Germinal center (tissue), 1 donor: ENCODE measurements at regions not wholly inside any gene's neighbourhood (a gene's known extent, or its start where the extent isn't known, plus 50 kb on each side); places are given as distances from the start of the nearest gene placed in this dataset.

Source experiments
- DNase-seq: peaks from one replicate; pipeline ENCODE4 v3.0.0; 2012; ENCODE audit warnings: mixed read lengths, low spot score

- no peak for DNase-seq
These were observed 271.5 kb upstream of the COL8A1 start for GRCh38 chr3:99366663-99367429.

- no peak for DNase-seq
These were observed 272.4 kb upstream of the COL8A1 start for GRCh38 chr3:99365979-99366378.

- no peak for DNase-seq
These were observed 273.0 kb upstream of the COL8A1 start for GRCh38 chr3:99365396-99365795.

GRCh38 chr3:99357131-99357530 is 281.3 kb upstream of the COL8A1 start:
- no peak for DNase-seq

GRCh38 chr3:99356696-99357095 is 281.7 kb upstream of the COL8A1 start:
- no peak for DNase-seq

DNA sequence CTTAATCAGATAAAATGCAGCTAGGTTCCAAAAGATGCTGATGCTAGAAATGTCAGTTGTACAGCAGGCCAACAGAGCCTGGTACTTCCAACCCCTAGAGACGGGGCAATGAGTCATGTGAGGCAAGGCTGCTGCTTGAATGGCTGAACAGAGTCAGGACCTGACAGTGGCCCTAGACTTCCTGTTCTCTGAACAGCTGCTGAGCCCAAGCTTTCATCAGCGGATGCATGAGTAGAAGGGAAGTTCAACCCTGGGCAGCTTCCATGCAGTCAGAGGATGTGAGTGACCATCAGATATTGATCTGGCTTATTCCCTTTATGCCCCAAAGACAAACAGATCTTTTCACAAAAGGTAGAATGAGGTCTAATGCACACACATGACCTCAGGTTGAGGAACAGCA is 282.9 kb upstream of the COL8A1 start:
- DNase-seq = no peak

DNA sequence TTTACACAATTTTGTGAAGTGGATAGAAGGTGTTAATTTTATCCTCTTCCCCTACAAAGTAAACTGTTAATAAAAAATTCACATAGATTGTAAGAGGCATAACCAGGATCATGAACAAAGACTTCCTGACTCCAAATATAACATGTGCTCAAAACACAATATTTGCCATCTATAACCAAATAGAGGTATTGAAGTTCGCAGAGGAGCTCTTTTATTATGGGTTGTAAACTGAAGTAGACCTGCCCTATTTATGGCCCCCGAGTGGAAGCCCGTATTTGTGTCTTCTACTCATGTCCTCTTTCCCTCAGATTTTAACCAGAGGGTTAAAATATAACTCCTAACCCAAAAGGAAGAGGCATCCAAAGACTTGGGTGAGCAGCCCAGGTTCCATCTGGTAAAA is 285.6 kb upstream of the COL8A1 start:
- DNase-seq = no peak

GRCh38 chr3:99351122-99351521 is 287.3 kb upstream of the COL8A1 start:
- DNase-seq = no peak

DNA sequence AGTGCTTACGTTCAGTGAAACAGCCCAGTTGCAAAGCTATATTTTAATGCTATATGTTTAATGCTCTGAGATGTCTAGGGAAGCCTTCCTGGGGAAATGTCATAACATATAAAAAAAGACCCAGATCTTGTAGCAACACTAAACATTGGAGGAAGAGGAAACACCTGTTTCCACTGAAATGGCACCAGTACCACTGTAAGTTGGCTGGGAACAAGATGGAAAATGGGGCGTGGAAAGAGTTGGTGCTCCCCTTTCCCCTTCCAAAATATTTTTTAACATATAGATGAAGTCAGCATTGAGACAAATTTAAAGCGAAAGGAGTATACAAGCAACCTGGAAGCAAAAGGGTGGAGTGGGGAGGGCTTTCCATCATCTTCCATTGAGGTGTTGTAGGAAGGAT is 289.9 kb upstream of the COL8A1 start:
- no peak for DNase-seq

- no peak for DNase-seq
These were observed 294.2 kb upstream of the COL8A1 start for GRCh38 chr3:99344216-99344615.

DNA sequence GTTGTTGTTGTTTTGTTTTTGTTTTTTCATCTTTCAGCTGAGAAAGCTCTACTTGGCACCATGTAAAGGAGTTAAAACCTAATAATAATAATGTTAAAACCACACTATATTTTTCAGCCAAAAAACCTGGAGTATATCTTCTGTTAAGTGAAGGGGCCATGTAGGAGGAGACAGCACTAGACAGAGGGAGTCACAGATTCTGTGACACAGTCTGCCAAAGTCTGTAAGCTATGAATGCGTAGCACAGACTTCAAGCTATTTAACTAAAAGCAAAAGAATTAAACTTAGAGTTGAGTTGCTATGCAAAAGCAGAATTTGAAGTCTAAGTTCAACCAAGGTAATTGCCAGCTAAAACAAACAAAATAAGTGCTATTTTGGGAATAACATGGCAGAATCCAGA is 296.0 kb upstream of the COL8A1 start:
- DNase-seq = no peak

DNA sequence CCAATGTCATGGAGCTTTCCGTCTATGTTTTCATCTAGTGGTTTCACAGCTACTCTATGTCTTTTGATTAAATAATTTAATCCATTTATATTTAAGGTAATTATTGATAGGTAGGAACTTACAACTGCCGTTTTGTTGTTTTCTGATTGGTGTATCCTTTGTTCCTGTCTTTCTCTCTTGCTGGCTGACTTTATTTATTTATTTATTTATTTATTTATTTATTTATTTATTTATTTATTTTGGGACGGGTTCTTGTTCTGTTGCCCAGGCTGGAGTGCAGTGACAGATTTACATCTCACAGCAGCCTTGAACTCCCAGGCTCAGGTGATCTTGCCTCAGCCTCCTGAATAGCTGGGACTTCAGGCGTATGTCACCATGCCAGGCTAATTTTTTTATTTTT is 299.2 kb upstream of the COL8A1 start:
- DNase-seq = no peak

GRCh38 chr3:99332718-99333117 is 305.7 kb upstream of the COL8A1 start:
- DNase-seq = no peak

DNA sequence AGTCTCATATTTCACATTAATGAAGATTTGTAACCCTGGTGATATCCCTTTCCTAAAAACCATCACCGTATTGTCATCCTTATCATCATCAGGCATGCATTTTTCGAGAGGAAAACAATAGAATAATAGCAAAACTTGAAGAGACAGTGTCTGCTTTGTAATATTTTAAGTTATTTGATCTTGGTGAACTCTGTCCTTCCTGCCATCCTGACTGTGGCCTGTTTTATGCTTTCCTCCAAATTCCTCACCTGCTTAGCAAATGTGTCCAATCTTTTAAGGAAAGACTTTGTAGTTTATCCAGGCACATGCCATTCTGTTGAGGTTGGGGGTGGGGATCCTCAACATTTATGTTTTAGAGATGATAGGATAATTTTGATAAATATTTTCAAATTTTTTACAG is 306.1 kb upstream of the COL8A1 start:
- DNase-seq = no peak

DNA sequence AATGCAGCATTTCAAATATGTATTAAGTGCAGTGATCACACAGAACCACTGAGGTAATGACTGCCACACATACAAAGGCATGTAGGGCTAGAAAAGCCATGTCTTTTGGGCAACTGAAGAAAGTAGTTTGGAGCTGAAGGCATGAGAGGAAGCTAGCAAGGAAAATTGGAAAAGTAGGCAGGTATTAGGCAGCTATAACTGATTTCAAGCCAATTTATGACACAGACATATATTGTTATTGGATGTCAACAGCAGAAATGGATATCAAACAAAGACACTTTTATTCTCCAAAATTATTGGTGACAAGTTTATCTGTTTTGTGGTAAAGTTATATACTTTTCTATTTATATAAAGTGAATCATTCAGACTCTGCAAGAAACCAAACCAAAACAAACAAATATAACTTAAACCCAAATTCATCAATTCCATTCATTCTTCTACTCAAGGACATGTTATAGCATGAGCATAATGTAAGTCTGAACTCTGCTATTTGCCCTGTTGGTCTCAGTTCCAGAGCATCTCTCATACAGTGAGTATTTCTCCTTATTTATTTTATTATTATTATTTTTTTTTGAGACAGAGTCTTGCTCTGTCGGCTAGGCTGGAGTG is 307.4 kb upstream of the COL8A1 start:
- no peak for DNase-seq

GRCh38 chr3:99330281-99330680 is 308.1 kb upstream of the COL8A1 start:
- no peak for DNase-seq

DNA sequence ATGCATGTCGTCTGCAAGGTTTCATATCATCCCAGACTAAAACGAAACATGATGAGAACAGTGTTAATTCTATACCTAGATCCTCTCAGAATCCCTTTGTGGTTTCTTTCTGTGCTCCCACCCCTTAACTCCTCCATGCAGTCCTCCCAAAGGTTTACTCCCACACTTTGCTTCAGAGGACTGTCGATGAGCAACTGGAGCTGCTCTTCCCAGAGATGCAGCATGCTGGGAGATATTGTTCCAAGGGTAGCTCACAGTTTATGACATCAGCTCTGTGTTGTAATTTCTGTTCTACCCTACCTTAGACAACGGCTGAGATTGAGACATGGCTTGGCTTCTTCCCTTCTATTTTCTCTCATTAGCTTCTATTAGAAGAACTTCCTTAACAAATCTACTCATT is 313.0 kb upstream of the COL8A1 start:
- DNase-seq = no peak

DNA sequence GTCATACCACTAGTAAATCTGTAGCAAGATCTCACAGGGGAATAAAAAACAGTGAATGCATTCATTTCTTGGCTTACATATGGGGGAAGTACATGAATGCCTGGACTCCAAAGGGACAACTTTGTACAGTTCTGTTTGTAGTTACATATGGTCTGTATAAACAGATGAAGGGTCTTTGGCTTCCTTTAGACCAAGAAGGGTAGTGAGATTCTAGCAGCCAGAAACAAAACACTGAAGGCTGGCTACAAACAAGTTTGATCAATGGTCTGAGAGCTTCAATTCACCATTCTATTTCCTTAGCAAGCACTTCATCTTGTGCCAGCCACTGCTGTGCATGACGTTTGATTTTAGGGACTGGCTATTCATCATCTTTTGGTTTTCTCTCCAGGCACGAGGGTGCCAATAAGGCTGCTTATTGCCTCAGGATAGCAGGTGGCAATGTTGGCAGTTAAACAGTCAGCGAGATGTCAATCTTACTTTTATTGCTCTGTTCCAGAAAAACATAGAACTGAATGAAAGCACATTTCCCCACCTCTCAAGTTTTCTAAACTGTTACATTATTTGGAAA is 313.7 kb upstream of the COL8A1 start:
- no peak for DNase-seq

DNA sequence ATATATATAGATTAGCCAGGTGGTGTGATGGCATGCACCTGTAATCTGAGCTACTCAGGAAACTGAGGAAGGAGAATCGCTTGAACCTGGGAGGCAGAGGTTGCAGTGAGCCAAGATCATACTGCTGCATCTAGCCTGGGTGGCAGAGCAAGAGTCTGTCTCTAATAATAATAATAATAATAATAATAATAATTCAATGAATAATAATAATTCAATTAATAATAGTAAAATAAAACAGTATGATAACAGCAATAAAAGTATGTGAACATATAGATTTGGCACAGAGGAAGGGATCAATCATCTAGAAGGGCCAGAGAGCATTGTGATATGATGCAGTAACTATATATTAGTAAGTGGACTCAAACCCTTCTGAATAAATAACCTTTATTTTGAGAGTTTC is 314.5 kb upstream of the COL8A1 start:
- DNase-seq = no peak

DNA sequence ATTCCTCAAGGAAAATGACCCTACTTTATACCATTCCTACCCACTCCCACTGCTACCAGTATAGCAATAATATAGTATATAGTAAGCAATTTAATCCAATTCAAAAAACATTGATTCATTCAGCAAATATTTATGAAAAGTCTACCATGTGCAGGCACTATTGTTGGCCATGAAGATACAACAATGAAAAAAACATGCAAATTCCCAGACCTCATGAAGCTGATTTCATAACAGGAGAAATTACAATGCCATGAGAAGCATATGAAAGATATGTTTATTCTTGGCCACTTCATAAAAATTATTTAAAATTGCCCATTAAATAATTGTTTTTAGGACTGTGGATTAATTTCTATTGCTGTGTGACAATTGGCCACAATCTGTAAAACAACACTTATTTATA is 315.8 kb upstream of the COL8A1 start:
- DNase-seq = no peak

DNA sequence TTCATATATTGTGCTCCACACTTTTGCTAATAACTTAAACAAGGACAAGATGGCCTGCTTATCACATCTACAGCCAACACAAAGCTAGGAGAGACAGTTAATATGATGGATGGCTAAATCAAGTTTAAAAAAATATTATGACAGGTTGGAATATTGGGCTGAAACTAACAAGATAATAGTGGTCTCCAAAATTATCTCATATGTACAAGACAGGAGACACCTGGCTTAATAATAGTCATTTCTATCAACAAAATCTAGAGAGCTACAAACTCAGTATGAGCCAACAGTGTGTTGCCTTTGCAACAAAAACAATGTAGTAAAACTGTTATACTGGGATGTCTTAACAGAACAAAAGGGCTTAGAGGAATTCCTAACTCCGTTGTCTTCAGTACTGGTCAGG is 317.1 kb upstream of the COL8A1 start:
- no peak for DNase-seq

DNA sequence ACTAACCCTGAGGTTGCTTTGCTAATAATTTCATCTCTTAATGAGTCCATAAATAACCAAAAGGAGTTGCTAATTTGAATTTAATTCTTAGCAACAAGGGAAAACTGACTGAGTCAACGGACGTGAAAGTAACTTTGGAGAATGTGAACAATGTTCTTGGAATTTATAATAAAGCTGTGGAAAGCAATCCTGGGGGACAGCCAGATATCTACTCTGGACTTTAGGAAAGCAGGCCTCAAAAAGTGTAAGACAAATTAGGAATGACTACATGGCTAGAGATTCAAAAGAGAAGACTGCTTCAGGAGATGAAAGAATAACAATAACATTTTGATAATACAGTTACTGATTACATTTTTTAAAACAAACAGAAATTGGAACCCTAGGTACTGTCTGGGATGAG is 318.4 kb upstream of the COL8A1 start:
- no peak for DNase-seq

- DNase-seq = no peak
These were observed 318.9 kb upstream of the COL8A1 start for GRCh38 chr3:99319450-99319849.

DNA sequence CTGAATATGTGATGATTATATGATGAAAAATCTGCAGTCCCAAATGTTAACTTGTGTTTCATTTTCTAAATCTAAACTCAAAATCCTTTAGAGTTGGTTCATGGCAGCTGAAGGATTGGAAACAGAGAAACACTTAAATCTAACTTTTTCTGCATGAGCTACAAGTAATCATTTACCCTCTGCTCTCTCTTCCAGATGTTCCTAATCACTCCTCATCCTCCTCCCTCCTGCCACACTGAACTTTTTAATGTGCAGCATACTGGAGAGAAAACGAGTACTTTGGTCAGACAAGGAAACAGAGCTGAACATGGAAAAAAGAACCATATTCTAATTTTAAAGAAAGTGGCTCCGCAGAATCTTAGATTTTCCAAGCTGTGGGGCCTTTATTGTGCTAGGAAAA is 321.2 kb upstream of the COL8A1 start:
- no peak for DNase-seq
